ENCODE measurements at regions not wholly inside any gene's neighbourhood (a gene's known extent, or its start where the extent isn't known, plus 50 kb on each side); places are given as distances from the start of the nearest gene placed in this dataset.

- Histone ChIP-seq H4K20me1 (replicated peaks; ENCODE audit: control insufficient read depth, extremely low read depth, insufficient read depth, low read length) (no peaks in the 10 kb centered on the region), H3K27me3 (ENCODE audit: control insufficient read depth in 2 of 2, insufficient read depth in 2 of 2, low read length in 2 of 2) (no peaks in the 10 kb centered on the region), H2AFZ (ENCODE audit: low read depth, low read length) (no peak overlapping the region), H3K4me1 (ENCODE audit: control insufficient read depth, extremely low read depth, insufficient read depth, low read length) (peaks cover 9% of the 10 kb centered on the region), H3K4me2 (ENCODE audit: insufficient read depth, low read length) (no peak overlapping the region), H3K4me3 (replicated peaks in 1 of 3; ENCODE audit: insufficient read depth in 1 of 3, low read depth in 1 of 3, low read length in 3 of 3) (no peak overlapping the region), H3K27ac (ENCODE audit: insufficient read depth, low read depth, low read length) (no peak overlapping the region), H3K79me2 (ENCODE audit: control insufficient read depth, insufficient read depth, low read length) (no peaks in the 10 kb centered on the region), H3K9me1 (replicated peaks; ENCODE audit: control insufficient read depth, extremely low read depth, insufficient read depth, low read length) (no peaks in the 10 kb centered on the region), H3K9me3 (replicated peaks; ENCODE audit: control insufficient read depth, insufficient read depth, low read length) (no peaks in the 10 kb centered on the region), H3K9ac (replicated peaks; ENCODE audit: extremely low read depth, insufficient read depth, low read length) (no peak overlapping the region), H3K36me3 (ENCODE audit: control insufficient read depth in 2 of 2, extremely low read depth in 1 of 2, insufficient read depth in 2 of 2, low read length in 2 of 2) (no peaks in the 10 kb centered on the region)
- no TSS peak for BruUV-seq (replicated peaks)
- FAIRE-seq (no peak), DNase-seq (ENCODE audit: low read depth, low spot score) (no peak)
- dilution Hi-C loops (cut with MboI; ENCODE audit: extremely low pct_ligation_motif_present, low sequenced_read_pairs) (no loop called here), intact Hi-C loops (cut with micrococcal nuclease) (loop anchor here (10.0 kb wide), 1 partner anchor 158 kb away; the partner anchor contains the start of gene MMD)
- CTCF ChIA-PET = interaction anchor here (1.2 kb wide), 1 partner anchor 50 kb away, joined by 3 read pairs; no protein-coding TSS in a partner anchor
- no peak for TF ChIP-seq MAX (IDR thresholded peaks at IDR 0.05; ENCODE audit: insufficient read depth, insufficient read length)
- TF ChIP-seq POLR2A (IDR thresholded peaks at IDR 0.05; ENCODE audit: low read depth, low read length) = no peak
- no peak for TF ChIP-seq FOS (IDR thresholded peaks at IDR 0.05; ENCODE audit: borderline replicate concordance, insufficient read depth, low read length)
- no peak for TF ChIP-seq EZH2 (IDR thresholded peaks at IDR 0.05; ENCODE audit: borderline replicate concordance, low read depth, low read length, severe bottlenecking)
- TF ChIP-seq JUN (IDR thresholded peaks at IDR 0.05; ENCODE audit: borderline replicate concordance, insufficient read depth, insufficient read length, low read depth) = no peak
- TF ChIP-seq GATA2 (IDR thresholded peaks at IDR 0.05; ENCODE audit: insufficient read depth, insufficient read length, low read depth, low read length) = no peak
- TF ChIP-seq CTCF (IDR thresholded peaks at IDR 0.05; ENCODE audit: extremely low read depth in 1 of 2, insufficient read depth in 1 of 2, low read depth in 1 of 2, low read length in 2 of 2) = no peak
- TF ChIP-seq POLR2AphosphoS5 (IDR thresholded peaks at IDR 0.05; ENCODE audit: insufficient read depth, low read depth, low read length) = no peak
- no peak for TF ChIP-seq MYC (IDR thresholded peaks at IDR 0.05; ENCODE audit: low read depth, low read length)
- POLR2A ChIA-PET = no interaction called here
Measured at GRCh38 chr17:55582897-55583296, 71.6 kb upstream of the SMIM36 start.
